GM18507 (cell line): ENCODE measurements at regions not wholly inside any gene's neighbourhood (a gene's known extent, or its start where the extent isn't known, plus 50 kb on each side); places are given as distances from the start of the nearest gene placed in this dataset.
"Not testable (repeated sequence)": the region's sequence is repeated elsewhere in the genome, so short reads cannot be mapped to it uniquely, and the experiment has no call there.

ENCODE experiments used
- DNase-seq: peaks from one replicate; pipeline ENCODE4 v3.0.0; 2011; ENCODE audit warnings: low read depth; ENCODE audit not compliant: insufficient read length; ENCODE audit errors: extremely low spot score
- FAIRE-seq: peaks from 2 replicates; lab custom pipeline; 2011; peaks lifted over from hg19 to GRCh38; lab: Jason Lieb, UNC

- DNase-seq = no peak
- no peak for FAIRE-seq
Measured at GRCh38 chr1:96075704-96076455, 645.7 kb upstream of the PTBP2 start.

GRCh38 chr1:96076589-96076988, 645.0 kb upstream of the PTBP2 start:
- no peak for FAIRE-seq
- DNase-seq = no peak

GRCh38 chr1:96079581-96079980, 642.0 kb upstream of the PTBP2 start:
- FAIRE-seq = no peak
- DNase-seq = no peak

GRCh38 chr1:96080925-96081324, 640.7 kb upstream of the PTBP2 start:
- FAIRE-seq (no peak), DNase-seq (no peak)

GRCh38 chr1:96087719-96088118, 633.9 kb upstream of the PTBP2 start:
- FAIRE-seq (no peak), DNase-seq (no peak)

- no peak for DNase-seq
- FAIRE-seq = no peak
Measured at GRCh38 chr1:96090134-96090533, 631.5 kb upstream of the PTBP2 start.

- DNase-seq = no peak
- no peak for FAIRE-seq
Measured at GRCh38 chr1:96095849-96096612, 625.6 kb upstream of the PTBP2 start.

- no peak for FAIRE-seq
- DNase-seq = no peak
Measured at GRCh38 chr1:96096613-96097321, 624.8 kb upstream of the PTBP2 start.

GRCh38 chr1:96104506-96104905, 617.1 kb upstream of the PTBP2 start:
- FAIRE-seq (no peak), DNase-seq (no peak)

- FAIRE-seq = no peak
Measured at GRCh38 chr1:96104906-96105305, 616.7 kb upstream of the PTBP2 start.

GRCh38 chr1:96116731-96117130, 604.9 kb upstream of the PTBP2 start:
- FAIRE-seq (no peak), DNase-seq (no peak)

More at GRCh38 chr1:96104906-96105305, 616.7 kb upstream of the PTBP2 start:
- no peak for DNase-seq

- FAIRE-seq (no peak), DNase-seq (no peak)
Measured at GRCh38 chr1:96130432-96130831, 591.2 kb upstream of the PTBP2 start.

GRCh38 chr1:96144636-96145035, 576.9 kb upstream of the PTBP2 start:
- FAIRE-seq = no peak

GRCh38 chr1:96145492-96145891, 576.1 kb upstream of the PTBP2 start:
- no peak for DNase-seq

More at GRCh38 chr1:96144636-96145035, 576.9 kb upstream of the PTBP2 start:
- no peak for DNase-seq

GRCh38 chr1:96152957-96153356, 568.6 kb upstream of the PTBP2 start:
- not testable (repeated sequence) for DNase-seq, FAIRE-seq

More at GRCh38 chr1:96145492-96145891, 576.1 kb upstream of the PTBP2 start:
- no peak for FAIRE-seq

GRCh38 chr1:96157101-96157500, 564.5 kb upstream of the PTBP2 start:
- DNase-seq = no peak
- no peak for FAIRE-seq

- DNase-seq (no peak), FAIRE-seq (no peak)
Measured at GRCh38 chr1:96159379-96159778, 562.2 kb upstream of the PTBP2 start.

GRCh38 chr1:96164053-96164452, 557.5 kb upstream of the PTBP2 start:
- DNase-seq (no peak), FAIRE-seq (no peak)

GRCh38 chr1:96178053-96178452, 543.5 kb upstream of the PTBP2 start:
- FAIRE-seq = no peak

GRCh38 chr1:96183485-96183884, 538.1 kb upstream of the PTBP2 start:
- DNase-seq = no peak
- no peak for FAIRE-seq

More at GRCh38 chr1:96178053-96178452, 543.5 kb upstream of the PTBP2 start:
- no peak for DNase-seq
